Common myeloid progenitor, CD34-positive (primary cell): ENCODE measurements at regions not wholly inside any gene's neighbourhood (a gene's known extent, or its start where the extent isn't known, plus 50 kb on each side); places are given as distances from the start of the nearest gene placed in this dataset.

ENCODE experiments used
- CTCF ChIA-PET: fragments of 350-600 bp; sonication (Branson Sonifier 250); formaldehyde crosslinking; loops from one replicate; lab custom pipeline; 2021; ENCODE audit warnings: antibody characterized with exemption; lab: Charles Lee
- POLR2A ChIA-PET: fragments of 350-600 bp; sonication (Branson Sonifier 250); formaldehyde crosslinking; loops from one replicate; lab custom pipeline; 2021; ENCODE audit warnings: antibody characterized with exemption; lab: Charles Lee
- DNase-seq, 3 donors: peaks; one replicate each; pipeline versions ENCODE4 v3.0.0 to v3.0.0-alpha.2; 2013
- H3K27ac ChIP-seq, 2 experiments: 1 replicate in 1 of 2; 2 replicates in 1 of 2; pipeline ENCODE4 v1.7.0; 2013; ENCODE audit warnings: inconsistent platforms in 2 of 2, low read length in 2 of 2, mild to moderate bottlenecking in 2 of 2, low read depth in 1 of 2, moderate library complexity in 1 of 2; ENCODE audit not compliant: severe bottlenecking in 2 of 2, insufficient read depth in 1 of 2, poor library complexity in 1 of 2
- H3K27me3 ChIP-seq, 5 experiments: replicated peaks in 2 of 5; 1 replicate in 3 of 5; 2 replicates in 2 of 5; pipeline versions ENCODE4 v1.6.1 to v1.7.0; 2013; ENCODE audit warnings: low read length in 4 of 5, mild to moderate bottlenecking in 2 of 5, moderate library complexity in 2 of 5, inconsistent platforms in 1 of 5; ENCODE audit not compliant: insufficient read depth in 5 of 5, control insufficient read depth in 4 of 5
- H3K36me3 ChIP-seq, 4 experiments: 1 replicate in 2 of 4; 2 replicates in 2 of 4; pipeline versions ENCODE4 v1.6.1 to v1.7.0; 2013; ENCODE audit warnings: low read length in 3 of 4, control low read depth in 1 of 4, mild to moderate bottlenecking in 1 of 4; ENCODE audit not compliant: control insufficient read depth in 4 of 4, insufficient read depth in 4 of 4
- H3K4me1 ChIP-seq, 4 experiments: 1 replicate in 3 of 4; 2 replicates in 1 of 4; pipeline versions ENCODE4 v1.6.1 to v1.7.1; 2013; ENCODE audit warnings: low read length in 3 of 4, mild to moderate bottlenecking in 3 of 4, control low read depth in 1 of 4, inconsistent platforms in 1 of 4, moderate library complexity in 1 of 4; ENCODE audit not compliant: control insufficient read depth in 4 of 4, insufficient read depth in 4 of 4; ENCODE audit errors: control extremely low read depth in 1 of 4
- H3K4me3 ChIP-seq, 7 experiments: 1 replicate in 4 of 7; 2 replicates in 3 of 7; pipeline versions ENCODE4 v1.5.1 to v1.7.0; 2013; ENCODE audit warnings: mild to moderate bottlenecking in 7 of 7, low read length in 6 of 7, moderate library complexity in 6 of 7, inconsistent platforms in 2 of 7, low read depth in 2 of 7, control low read depth in 1 of 7; ENCODE audit not compliant: insufficient read depth in 4 of 7, control insufficient read depth in 1 of 7; ENCODE audit errors: extremely low read depth in 1 of 7
- H3K9me3 ChIP-seq, 5 experiments: 1 replicate in 4 of 5; 2 replicates in 1 of 5; pipeline versions ENCODE4 v1.6.1 to v1.7.1; 2013; ENCODE audit warnings: low read length in 4 of 5, mild to moderate bottlenecking in 2 of 5, inconsistent platforms in 1 of 5, low read depth in 1 of 5, moderate library complexity in 1 of 5; ENCODE audit not compliant: control insufficient read depth in 4 of 5, insufficient read depth in 2 of 5; ENCODE audit errors: control extremely low read depth in 1 of 5
- WGBS: methylation state at CpG from one replicate; pipeline ENCODE4 v1.1.5; 2013; ENCODE audit not compliant: insufficient coverage; 5-methylcytosine and 5-hydroxymethylcytosine counted together

GRCh38 chr16:13797718-13798117, 122.2 kb upstream of the ERCC4 start:
- no peaks in the 10 kb centered on the region for H3K27me3 ChIP-seq
- no peak overlapping the region for H3K4me3 ChIP-seq
- no peak overlapping the region for H3K27ac ChIP-seq
- H3K9me3 ChIP-seq, result no peaks in the 10 kb centered on the region
- ChIA-PET POLR2A (no interaction called here), CTCF (no interaction called here)
- H3K36me3 ChIP-seq, result no peaks in the 10 kb centered on the region
- no peaks in the 10 kb centered on the region for H3K4me1 ChIP-seq
- no peak for DNase-seq

GRCh38 chr16:13798211-13798610, 121.7 kb upstream of the ERCC4 start:
- 80% methylated on average over 2 of the region's 2 CpGs for WGBS
- no peak overlapping the region for H3K27ac ChIP-seq
- POLR2A ChIA-PET, result no interaction called here

GRCh38 chr16:13803974-13804373, 116.0 kb upstream of the ERCC4 start:
- no peaks in the 10 kb centered on the region for H3K4me1 ChIP-seq
- ChIA-PET CTCF (no interaction called here), POLR2A (no interaction called here)
- H3K27ac ChIP-seq, result no peak overlapping the region
- no peaks in the 10 kb centered on the region for H3K27me3 ChIP-seq
- 92% methylated on average over 1 of the region's 3 CpGs for WGBS
- H3K36me3 ChIP-seq, result no peaks in the 10 kb centered on the region
- no peaks in the 10 kb centered on the region for H3K9me3 ChIP-seq
- no peak for DNase-seq
- no peak overlapping the region for H3K4me3 ChIP-seq

More at GRCh38 chr16:13798211-13798610, 121.7 kb upstream of the ERCC4 start:
- no peak for DNase-seq
- Histone ChIP-seq H3K4me1 (no peaks in the 10 kb centered on the region), H3K36me3 (no peaks in the 10 kb centered on the region), H3K9me3 (no peaks in the 10 kb centered on the region), H3K4me3 (no peak overlapping the region), H3K27me3 (no peaks in the 10 kb centered on the region)
- CTCF ChIA-PET, result no interaction called here

GRCh38 chr16:13805951-13806350, 114.0 kb upstream of the ERCC4 start:
- ChIA-PET POLR2A (no interaction called here), CTCF (no interaction called here)
- DNase-seq, result no peak
- no peaks in the 10 kb centered on the region for H3K9me3 ChIP-seq
- peaks cover 0 to 2% (median 0%) of the 10 kb centered on the region in 5 experiments for H3K27me3 ChIP-seq
- WGBS, result 100% methylated on average over 1 of the region's 4 CpGs
- no peaks in the 10 kb centered on the region for H3K36me3 ChIP-seq
- no peak overlapping the region for H3K27ac ChIP-seq
- no peaks in the 10 kb centered on the region for H3K4me1 ChIP-seq
- H3K4me3 ChIP-seq, result no peak overlapping the region

- Histone ChIP-seq H3K27me3 (peaks cover 0 to 2% (median 0%) of the 10 kb centered on the region in 5 experiments), H3K4me3 (no peak overlapping the region), H3K9me3 (no peaks in the 10 kb centered on the region), H3K4me1 (no peaks in the 10 kb centered on the region), H3K27ac (no peak overlapping the region), H3K36me3 (no peaks in the 10 kb centered on the region)
- 94% methylated on average over 3 of the region's 5 CpGs for WGBS
- DNase-seq, result no peak
- ChIA-PET POLR2A (no interaction called here), CTCF (no interaction called here)
Measured at GRCh38 chr16:13806671-13807070, 113.3 kb upstream of the ERCC4 start.

- Histone ChIP-seq H3K4me1 (no peaks in the 10 kb centered on the region), H3K9me3 (no peaks in the 10 kb centered on the region), H3K27me3 (peaks cover 0 to 2% (median 0%) of the 10 kb centered on the region in 5 experiments), H3K4me3 (no peak overlapping the region), H3K27ac (no peak overlapping the region), H3K36me3 (no peaks in the 10 kb centered on the region)
- no peak for DNase-seq
- WGBS, result 100% methylated on average over 5 of the region's 8 CpGs
- CTCF ChIA-PET, result no interaction called here
- POLR2A ChIA-PET, result no interaction called here
Measured at GRCh38 chr16:13808102-13808501, 111.9 kb upstream of the ERCC4 start.

- no peaks in the 10 kb centered on the region for H3K4me1 ChIP-seq
- POLR2A ChIA-PET, result no interaction called here
- CTCF ChIA-PET, result no interaction called here
- H3K36me3 ChIP-seq, result no peaks in the 10 kb centered on the region
- no peak for DNase-seq
- peaks cover 0 to 2% (median 0%) of the 10 kb centered on the region in 5 experiments for H3K27me3 ChIP-seq
- H3K9me3 ChIP-seq, result no peaks in the 10 kb centered on the region
- no peak overlapping the region for H3K27ac ChIP-seq
- H3K4me3 ChIP-seq, result no peak overlapping the region
Measured at GRCh38 chr16:13809765-13810164, 110.2 kb upstream of the ERCC4 start.
